HepG2 (cell line): ENCODE measurements at regions not wholly inside any gene's neighbourhood (a gene's known extent, or its start where the extent isn't known, plus 50 kb on each side); places are given as distances from the start of the nearest gene placed in this dataset.
"Not testable (repeated sequence)": the region's sequence is repeated elsewhere in the genome, so short reads cannot be mapped to it uniquely, and the experiment has no call there.

ENCODE experiments used
- ATAC-seq: fragments of 200-7000 bp; cut with Tn5 transposase; 3 replicates; pipeline ENCODE4 v1.9.1; 2020; ENCODE audit warnings: mild to moderate bottlenecking, moderate library complexity
- BruUV-seq: library from RNA; stranded (reverse); fragments of 400-500 nt; replicated peaks from 2 replicates; lab custom pipeline; 2021; lab: Mats Ljungman, UMichigan
- CTCF ChIA-PET: fragments of 300-600 bp; formaldehyde crosslinking; extraction: SDS; loops from one replicate; lab custom pipeline; 2021; ENCODE audit warnings: low total read pairs, inconsistent platforms, low intra/inter-chr PET ratio; lab: Yijun Ruan, JAX
- POLR2A ChIA-PET: fragments of 350-600 bp; sonication (Branson Sonifier 250); formaldehyde crosslinking; loops from one replicate; lab custom pipeline; 2020; ENCODE audit warnings: antibody characterized with exemption, inconsistent platforms; lab: Yijun Ruan, JAX
- DNase-seq: peaks from one replicate; pipeline ENCODE4 v3.0.0-alpha.2; 2015; ENCODE audit warnings: low spot score
- FAIRE-seq: peaks from 3 replicates; lab custom pipeline; 2011; peaks lifted over from hg19 to GRCh38; lab: Jason Lieb, UNC
- H2AFZ ChIP-seq: one replicate; pipeline ENCODE4 v1.6.1; 2011; ENCODE audit warnings: low read length, inconsistent platforms
- H3K27ac ChIP-seq: fragments of 300-600 bp; 3 replicates; pipeline ENCODE4 v1.8.0; 2011; ENCODE audit warnings: mixed run types, mild to moderate bottlenecking, mixed read lengths, low read length, inconsistent platforms; ENCODE audit not compliant: insufficient read depth; ENCODE audit errors: extremely low read length
- H3K27me3 ChIP-seq, 2 experiments: fragments of 200-600 bp in 1 of 2; 2 replicates in 1 of 2; 3 replicates in 1 of 2; pipeline versions ENCODE4 v1.6.0 to v1.8.0; 2011; ENCODE audit warnings: low read length in 2 of 2, mild to moderate bottlenecking in 2 of 2, moderate library complexity in 2 of 2, inconsistent platforms in 1 of 2; ENCODE audit not compliant: insufficient read depth in 2 of 2, control insufficient read depth in 1 of 2
- H3K36me3 ChIP-seq, 2 experiments: fragments of 200-600 bp in 1 of 2; replicated peaks in 1 of 2; 2 replicates in 1 of 2; 3 replicates in 1 of 2; pipeline versions ENCODE4 v1.5.1 to v1.8.0; 2011; ENCODE audit warnings: low read length in 2 of 2, inconsistent platforms in 1 of 2; ENCODE audit not compliant: insufficient read depth in 2 of 2, control insufficient read depth in 1 of 2
- H3K4me1 ChIP-seq: 2 replicates; pipeline ENCODE4 v1.5.1; 2012; ENCODE audit warnings: low read length, inconsistent platforms; ENCODE audit not compliant: insufficient read depth
- H3K4me2 ChIP-seq: 2 replicates; pipeline ENCODE4 v1.6.0; 2011; ENCODE audit warnings: low read depth, low read length, inconsistent platforms
- H3K4me3 ChIP-seq, 3 experiments: fragments of 200-600 bp in 1 of 3; sonication (generic), shearing (Covaris generic) in 1 of 3; replicated peaks in 1 of 3; 2 replicates each; pipeline ENCODE4 v1.5.1; 2011 to 2016; ENCODE audit warnings: low read length in 3 of 3, inconsistent platforms in 2 of 3, low read depth in 2 of 3, mild to moderate bottlenecking in 2 of 3, control low read depth in 1 of 3, mixed read lengths in 1 of 3; ENCODE audit not compliant: insufficient read depth in 1 of 3
- H3K79me2 ChIP-seq: one replicate; pipeline ENCODE4 v1.6.1; 2011; ENCODE audit warnings: low read length, inconsistent platforms; ENCODE audit not compliant: insufficient read depth
- H3K9ac ChIP-seq: 2 replicates; pipeline ENCODE4 v1.6.0; 2011; ENCODE audit warnings: mild to moderate bottlenecking, low read depth, low read length, inconsistent platforms; ENCODE audit not compliant: insufficient read depth
- H3K9me3 ChIP-seq: 2 replicates; pipeline ENCODE4 v1.5.1; 2012; ENCODE audit warnings: mild to moderate bottlenecking, low read length
- H4K20me1 ChIP-seq: 2 replicates; pipeline ENCODE4 v1.6.0; 2011; ENCODE audit warnings: inconsistent platforms, mild to moderate bottlenecking, low read length, moderate library complexity; ENCODE audit not compliant: insufficient read depth
- ATF7 ChIP-seq, 2 experiments: fragments of 450-650 bp in 1 of 2; sonication (generic) in 1 of 2; formaldehyde crosslinking in 1 of 2; IDR thresholded peaks; 2 replicates each; pipeline versions ENCODE4 v1.4.0 to v1.6.1; 2016 to 2020; ENCODE audit warnings: antibody characterized with exemption in 1 of 2, mild to moderate bottlenecking in 1 of 2, missing genetic modification reagents in 1 of 2
- DMAP1 ChIP-seq: IDR thresholded peaks from 2 replicates; pipeline ENCODE4 v1.6.1; 2016
- EED ChIP-seq: sonication (generic); formaldehyde crosslinking; IDR thresholded peaks from 2 replicates; pipeline ENCODE4 v1.5.0; 2020; ENCODE audit warnings: mild to moderate bottlenecking, missing genetic modification reagents
- NFE2L2 ChIP-seq: fragments of 150-350 bp; IDR thresholded peaks from 2 replicates; pipeline ENCODE4 v1.6.1; 2014; ENCODE audit warnings: low read length
- NONO ChIP-seq, 2 experiments: fragments of 450-650 bp in 1 of 2; sonication (generic) in 1 of 2; formaldehyde crosslinking in 1 of 2; IDR thresholded peaks in 1 of 2; conservative IDR thresholded peaks in 1 of 2; 2 replicates each; pipeline versions ENCODE4 v1.6.1 to v1.8.0; 2017 to 2022; ENCODE audit warnings: mild to moderate bottlenecking in 1 of 2, missing genetic modification reagents in 1 of 2, moderate library complexity in 1 of 2
- REXO4 ChIP-seq: sonication (generic); formaldehyde crosslinking; IDR thresholded peaks from 2 replicates; pipeline ENCODE4 v1.8.0; 2022; ENCODE audit warnings: missing genetic modification reagents, mild to moderate bottlenecking, borderline replicate concordance
- ZMYM3 ChIP-seq: sonication (generic); formaldehyde crosslinking; IDR thresholded peaks from 2 replicates; pipeline ENCODE4 v1.5.1; 2020; ENCODE audit warnings: mild to moderate bottlenecking, missing genetic modification reagents
- ZNF512 ChIP-seq: sonication (generic); formaldehyde crosslinking; IDR thresholded peaks from 2 replicates; pipeline ENCODE4 v1.4.0; 2020; ENCODE audit warnings: mild to moderate bottlenecking, missing genetic modification reagents
- ZNF543 ChIP-seq: sonication (generic); formaldehyde crosslinking; IDR thresholded peaks from 2 replicates; pipeline ENCODE4 v1.4.0; 2020; ENCODE audit warnings: mild to moderate bottlenecking, missing genetic modification reagents
- ZNF614 ChIP-seq: IDR thresholded peaks from 2 replicates; pipeline ENCODE4 v1.6.1; 2018; ENCODE audit warnings: missing biosample characterization, missing genetic modification reagents, inconsistent platforms, borderline replicate concordance
- ZNF768 ChIP-seq: sonication (generic); formaldehyde crosslinking; IDR thresholded peaks from 2 replicates; pipeline ENCODE4 v1.4.0; 2020; ENCODE audit warnings: missing genetic modification reagents
- WGBS: methylation state at CpG from one replicate; pipeline ENCODE4 v1.1.6; 2017; ENCODE audit warnings: low lambda C conversion rate; 5-methylcytosine and 5-hydroxymethylcytosine counted together
- in situ Hi-C: cut with HindIII; loops from 2 replicates; pipeline ENCODE4 v1.10.0; 2017; ENCODE audit warnings: low pct_unique_long_range_greater_than_20kb; ENCODE audit not compliant: extremely low pct_ligation_motif_present
- intact Hi-C: fragments of 100-400 bp; cut with micrococcal nuclease; formaldehyde crosslinking; loops from one replicate; pipeline ENCODE4 v1.10.0; 2022; ENCODE audit not compliant: unreplicated experiment

DNA sequence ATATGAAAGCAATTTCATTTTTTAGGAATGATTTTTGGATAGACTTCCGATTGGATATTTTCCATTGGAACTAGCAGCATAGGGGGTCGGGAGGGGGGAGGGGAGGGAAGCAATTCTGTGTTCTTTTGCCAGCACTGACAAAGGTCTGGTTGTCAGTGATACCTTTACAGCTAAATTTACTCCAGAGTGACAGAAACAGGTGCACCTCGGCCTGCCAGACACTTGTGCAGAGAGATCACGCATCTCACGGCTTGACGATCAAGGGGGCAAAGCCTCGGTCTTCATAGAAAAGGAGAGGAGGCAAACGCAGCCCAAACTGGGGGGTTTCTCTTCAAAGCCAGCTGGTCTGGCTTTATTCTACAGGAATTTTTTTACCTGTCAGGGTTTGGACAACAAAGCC is 339.0 kb downstream of the TYW1 start:
- DNase-seq, ATAC-seq, H3K4me3 ChIP-seq, H4K20me1 ChIP-seq, POLR2A ChIA-PET, BruUV-seq, H3K9me3 ChIP-seq, H3K27me3 ChIP-seq, H3K4me1 ChIP-seq, H3K36me3 ChIP-seq, H3K9ac ChIP-seq, CTCF ChIA-PET, H2AFZ ChIP-seq, H3K4me2 ChIP-seq, FAIRE-seq, in situ Hi-C loops, H3K79me2 ChIP-seq, H3K27ac ChIP-seq, intact Hi-C loops: not testable (repeated sequence)
- WGBS: no CpG with 5 or more reads among the region's 8 CpGs

GRCh38 chr7:67338545-67338944 is 341.9 kb downstream of the TYW1 start:
- H3K9me3 ChIP-seq, CTCF ChIA-PET, H3K79me2 ChIP-seq, H3K4me1 ChIP-seq, H3K9ac ChIP-seq, H2AFZ ChIP-seq, in situ Hi-C loops, DNase-seq, FAIRE-seq, H3K4me3 ChIP-seq, H3K27ac ChIP-seq, H3K36me3 ChIP-seq, H3K27me3 ChIP-seq, POLR2A ChIA-PET, BruUV-seq, intact Hi-C loops, H3K4me2 ChIP-seq, ATAC-seq, H4K20me1 ChIP-seq: not testable (repeated sequence)

GRCh38 chr7:67341153-67341768 is 344.6 kb downstream of the TYW1 start:
- Histone ChIP-seq H2AFZ (no peak overlapping the region), H3K36me3 (no peaks in the 10 kb centered on the region; a peak in 1 of 5 replicates), H3K4me1 (no peaks in the 10 kb centered on the region), H3K9ac (no peak overlapping the region), H3K4me3 (no peak overlapping the region), H3K27ac (no peak overlapping the region), H3K27me3 (no peaks in the 10 kb centered on the region), H3K79me2 (no peaks in the 10 kb centered on the region), H3K4me2 (no peak overlapping the region), H3K9me3 (peaks cover 10% of the 10 kb centered on the region; the same call in 1 of the 2 replicates), H4K20me1 (no peaks in the 10 kb centered on the region)
- no peak for FAIRE-seq
- no TSS peak for BruUV-seq
- intact Hi-C loops (no loop called here), in situ Hi-C loops (no loop called here)
- no peak for DNase-seq
- POLR2A ChIA-PET: no interaction called here
- ATAC-seq: no peak
- WGBS: 96% methylated on average over 8 of the region's 10 CpGs
- CTCF ChIA-PET: no interaction called here
- TF ChIP-seq NONO (IDR thresholded peaks at IDR 0.05): no peak
- TF ChIP-seq NONO (CRISPR knock-in tag; conservative IDR thresholded peaks at IDR 0.05): no peak
- no peak for TF ChIP-seq REXO4
- TF ChIP-seq ZNF768 (CRISPR knock-in tag): peak; percentile 80
- TF ChIP-seq EED (CRISPR knock-in tag): no peak
- TF ChIP-seq ZNF543 (CRISPR knock-in tag): no peak
- TF ChIP-seq NFE2L2: peak; percentile 12; the same call in 1 of the 2 replicates
- no peak for TF ChIP-seq ZNF614 (CRISPR knock-in tag)
- TF ChIP-seq ZMYM3: peak; percentile 14; the same call in 1 of the 2 replicates
- no peak for TF ChIP-seq ZNF512 (CRISPR knock-in tag)
- no peak for TF ChIP-seq DMAP1
- TF ChIP-seq ATF7 (IDR thresholded peaks at IDR 0.05): no peak
- no peak for TF ChIP-seq ATF7 (CRISPR knock-in tag; IDR thresholded peaks at IDR 0.05)
